SU-DHL-6 (cell line): ENCODE measurements at regions not wholly inside any gene's neighbourhood (a gene's known extent, or its start where the extent isn't known, plus 50 kb on each side); places are given as distances from the start of the nearest gene placed in this dataset.

Experiments used
- EZH2phosphoT487 ChIP-seq: fragments of 200-600 bp; sonication (generic), shearing (Covaris generic); conservative IDR thresholded peaks from 2 replicates; pipeline ENCODE4 v1.6.1; 2018; ENCODE audit warnings: mild to moderate bottlenecking, antibody characterized with exemption, low read length, moderate library complexity, mixed read lengths
- TF ChIP-seq, protein P1 (sequence below): fragments of 200-600 bp; sonication (generic); IDR thresholded peaks from one replicate; pipeline ENCODE4 v1.5.1; 2017; ENCODE audit warnings: antibody characterized with exemption, mild to moderate bottlenecking, low read length, moderate library complexity; ENCODE audit not compliant: insufficient read depth, poor library complexity, severe bottlenecking

DNA sequence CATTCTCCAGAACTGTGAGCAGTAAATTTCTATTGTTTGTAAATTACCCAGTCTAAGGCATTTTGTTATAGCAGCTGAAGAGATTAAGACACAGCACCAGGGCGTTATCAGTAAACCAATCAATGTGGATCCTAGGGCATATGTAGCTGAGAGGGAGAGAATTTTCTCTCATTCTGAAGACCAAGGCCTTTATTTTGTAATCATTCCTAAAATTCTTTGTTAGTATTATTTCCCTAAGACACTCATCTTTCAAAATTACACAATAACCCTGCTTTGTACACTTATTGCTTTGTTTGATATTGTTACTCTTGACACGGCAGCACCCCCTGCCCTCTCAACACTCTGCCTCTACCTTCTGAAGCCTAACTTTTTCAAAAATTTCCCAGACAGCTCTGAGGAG lies 419.1 kb downstream of the SLC4A3 start:
- TF ChIP-seq, protein P1, sequence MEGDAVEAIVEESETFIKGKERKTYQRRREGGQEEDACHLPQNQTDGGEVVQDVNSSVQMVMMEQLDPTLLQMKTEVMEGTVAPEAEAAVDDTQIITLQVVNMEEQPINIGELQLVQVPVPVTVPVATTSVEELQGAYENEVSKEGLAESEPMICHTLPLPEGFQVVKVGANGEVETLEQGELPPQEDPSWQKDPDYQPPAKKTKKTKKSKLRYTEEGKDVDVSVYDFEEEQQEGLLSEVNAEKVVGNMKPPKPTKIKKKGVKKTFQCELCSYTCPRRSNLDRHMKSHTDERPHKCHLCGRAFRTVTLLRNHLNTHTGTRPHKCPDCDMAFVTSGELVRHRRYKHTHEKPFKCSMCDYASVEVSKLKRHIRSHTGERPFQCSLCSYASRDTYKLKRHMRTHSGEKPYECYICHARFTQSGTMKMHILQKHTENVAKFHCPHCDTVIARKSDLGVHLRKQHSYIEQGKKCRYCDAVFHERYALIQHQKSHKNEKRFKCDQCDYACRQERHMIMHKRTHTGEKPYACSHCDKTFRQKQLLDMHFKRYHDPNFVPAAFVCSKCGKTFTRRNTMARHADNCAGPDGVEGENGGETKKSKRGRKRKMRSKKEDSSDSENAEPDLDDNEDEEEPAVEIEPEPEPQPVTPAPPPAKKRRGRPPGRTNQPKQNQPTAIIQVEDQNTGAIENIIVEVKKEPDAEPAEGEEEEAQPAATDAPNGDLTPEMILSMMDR = no peak
- no peak for TF ChIP-seq EZH2phosphoT487
